HG03103 (cell line): ENCODE measurements at regions not wholly inside any gene's neighbourhood (a gene's known extent, or its start where the extent isn't known, plus 50 kb on each side); places are given as distances from the start of the nearest gene placed in this dataset.
"Not testable (repeated sequence)": the region's sequence is repeated elsewhere in the genome, so short reads cannot be mapped to it uniquely, and the experiment has no call there.

ENCODE experiments used
- ATAC-seq: cut with Tn5 transposase; IDR thresholded peaks from one replicate; pipeline ENCODE4 v1.9.1; 2021; ENCODE audit warnings: low read depth; ENCODE audit not compliant: unreplicated experiment

- not testable (repeated sequence) for ATAC-seq
Measured at GRCh38 chr4:131749224-131749623, 1399.9 kb upstream of the PCDH10 start.

- ATAC-seq = not testable (repeated sequence)
Measured at GRCh38 chr4:131750006-131750405, 1399.1 kb upstream of the PCDH10 start.

GRCh38 chr4:131750469-131750868, 1398.6 kb upstream of the PCDH10 start:
- not testable (repeated sequence) for ATAC-seq

GRCh38 chr4:131762234-131762633, 1386.9 kb upstream of the PCDH10 start:
- not testable (repeated sequence) for ATAC-seq

- no peak for ATAC-seq
Measured at GRCh38 chr4:131764730-131765129, 1384.4 kb upstream of the PCDH10 start.

- not testable (repeated sequence) for ATAC-seq
Measured at GRCh38 chr4:131774382-131774781, 1374.7 kb upstream of the PCDH10 start.

GRCh38 chr4:131810565-131810964, 1338.5 kb upstream of the PCDH10 start:
- not testable (repeated sequence) for ATAC-seq
